Thoracic aorta (tissue), 2 donors: ENCODE measurements at regions not wholly inside any gene's neighbourhood (a gene's known extent, or its start where the extent isn't known, plus 50 kb on each side); places are given as distances from the start of the nearest gene placed in this dataset.

Source experiments
- ATAC-seq: fragments of 150-250 bp; one replicate; pipeline ENCODE4 v1.8.0; 2017; ENCODE audit warnings: low read depth; ENCODE audit not compliant: insufficient number of reproducible peaks, low FRiP score
- DNase-seq: peaks from one replicate; pipeline ENCODE4 v3.0.0-alpha.2; 2020; ENCODE audit warnings: low spot score
- H3K27ac ChIP-seq, 2 donors: fragments of 200-600 bp; sonication (generic); 1 replicate in 1 of 2; 2 replicates in 1 of 2; pipeline ENCODE4 v1.5.1; 2016; ENCODE audit warnings: mild to moderate bottlenecking in 2 of 2, moderate library complexity in 2 of 2
- H3K27me3 ChIP-seq: fragments of 200-600 bp; sonication (generic); replicated peaks from 2 replicates; pipeline ENCODE4 v1.6.0; 2016; ENCODE audit warnings: mild to moderate bottlenecking; ENCODE audit not compliant: insufficient read depth
- H3K36me3 ChIP-seq: fragments of 200-600 bp; sonication (generic); one replicate; pipeline ENCODE4 v1.5.1; 2016
- H3K4me1 ChIP-seq, 2 donors: fragments of 200-600 bp; sonication (generic); 1 replicate in 1 of 2; 2 replicates in 1 of 2; pipeline versions ENCODE4 v1.5.1 to v1.6.0; 2016; ENCODE audit warnings: low read depth in 2 of 2, mild to moderate bottlenecking in 1 of 2; ENCODE audit not compliant: control insufficient read depth in 1 of 2
- H3K4me3 ChIP-seq: fragments of 200-600 bp; sonication (generic); 2 replicates; pipeline ENCODE4 v1.5.1; 2016; ENCODE audit warnings: mild to moderate bottlenecking
- H3K9me3 ChIP-seq: fragments of 200-600 bp; sonication (generic); 2 replicates; pipeline ENCODE4 v1.5.1; 2016
- CTCF ChIP-seq: fragments of 200-600 bp; sonication (generic); IDR thresholded peaks from one replicate; pipeline ENCODE4 v1.5.1; 2019; ENCODE audit warnings: antibody characterized with exemption

GRCh38 chr9:118222375-118222774 is 518.2 kb downstream of the TLR4 start:
- H3K36me3 ChIP-seq: no peaks in the 10 kb centered on the region
- no peaks in the 10 kb centered on the region for H3K9me3 ChIP-seq
- DNase-seq (no peak), ATAC-seq (no peak)
- H3K4me3 ChIP-seq: no peak overlapping the region
- no peaks in the 10 kb centered on the region for H3K27me3 ChIP-seq
- no peak overlapping the region for H3K27ac ChIP-seq
- H3K4me1 ChIP-seq: no peaks in the 10 kb centered on the region
- TF ChIP-seq CTCF: no peak

GRCh38 chr9:118223111-118223510 is 518.9 kb downstream of the TLR4 start:
- no peak for ATAC-seq
- TF ChIP-seq CTCF: no peak
- no peak for DNase-seq

GRCh38 chr9:118230329-118230728 is 526.1 kb downstream of the TLR4 start:
- no peaks in the 10 kb centered on the region for H3K27me3 ChIP-seq
- no peaks in the 10 kb centered on the region for H3K4me1 ChIP-seq
- no peak overlapping the region for H3K4me3 ChIP-seq
- no peak for DNase-seq
- H3K36me3 ChIP-seq: no peaks in the 10 kb centered on the region
- no peak for TF ChIP-seq CTCF
- no peaks in the 10 kb centered on the region for H3K9me3 ChIP-seq
- no peak overlapping the region for H3K27ac ChIP-seq
- no peak for ATAC-seq

More at GRCh38 chr9:118223111-118223510, 518.9 kb downstream of the TLR4 start:
- Histone ChIP-seq H3K27ac (no peak overlapping the region), H3K27me3 (no peaks in the 10 kb centered on the region), H3K4me3 (no peak overlapping the region), H3K36me3 (no peaks in the 10 kb centered on the region), H3K4me1 (no peaks in the 10 kb centered on the region), H3K9me3 (no peaks in the 10 kb centered on the region)

- DNase-seq (no peak), ATAC-seq (no peak)
- no peaks in the 10 kb centered on the region for H3K27me3 ChIP-seq
- H3K4me3 ChIP-seq: no peak overlapping the region
- no peak for TF ChIP-seq CTCF
- no peaks in the 10 kb centered on the region for H3K36me3 ChIP-seq
- H3K27ac ChIP-seq: no peak overlapping the region
- no peaks in the 10 kb centered on the region for H3K4me1 ChIP-seq
- H3K9me3 ChIP-seq: peaks cover 6% of the 10 kb centered on the region
These were observed 532.4 kb downstream of the TLR4 start for GRCh38 chr9:118236625-118237024.

GRCh38 chr9:118238139-118238538 is 533.9 kb downstream of the TLR4 start:
- Histone ChIP-seq H3K36me3 (no peaks in the 10 kb centered on the region), H3K4me1 (no peaks in the 10 kb centered on the region), H3K4me3 (no peak overlapping the region), H3K27ac (no peak overlapping the region), H3K27me3 (no peaks in the 10 kb centered on the region), H3K9me3 (peaks cover 6% of the 10 kb centered on the region)
- no peak for DNase-seq
- no peak for TF ChIP-seq CTCF
- ATAC-seq: no peak
